ENCODE measurements at regions not wholly inside any gene's neighbourhood (a gene's known extent, or its start where the extent isn't known, plus 50 kb on each side); places are given as distances from the start of the nearest gene placed in this dataset.

DNA sequence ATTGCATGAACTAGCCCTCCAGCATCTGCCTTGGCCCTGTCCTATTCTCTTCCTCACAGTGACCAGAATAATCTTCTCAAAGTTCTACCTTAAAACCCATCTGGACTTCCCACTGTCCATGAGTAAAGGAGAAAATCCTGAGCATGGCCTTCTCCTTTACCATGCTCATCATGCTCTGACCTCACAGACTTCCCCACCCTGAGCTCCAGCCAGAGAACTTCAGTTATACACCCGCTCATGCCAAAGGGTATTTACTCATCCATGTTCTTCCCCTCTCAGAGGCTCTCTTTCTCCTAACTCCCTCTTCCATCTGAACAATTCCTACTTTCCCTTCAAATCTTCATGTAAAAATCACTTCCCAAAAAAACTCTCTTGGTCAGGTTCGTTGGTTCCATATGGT lies 188.4 kb downstream of the SETD4 start:
- 0 out of 2 replicates have a peak, but pooled peaks cover 4% of the 10 kb centered on the region for H3K4me1 ChIP-seq (ENCODE audit: low read length)
- H4K20me1 ChIP-seq (ENCODE audit: insufficient read depth, low read length), result no peaks in the 10 kb centered on the region
- H3K27me3 ChIP-seq (replicated peaks; ENCODE audit: insufficient read depth, low read length), result no peaks in the 10 kb centered on the region
- no peaks in the 10 kb centered on the region for H3K9me3 ChIP-seq (replicated peaks; ENCODE audit: insufficient read depth, low read length)
- no peak overlapping the region for H2AFZ ChIP-seq (ENCODE audit: low read length)
- no peaks in the 10 kb centered on the region for H3K9me2 ChIP-seq (replicated peaks; ENCODE audit: insufficient read depth, low read length)
- no peaks in the 10 kb centered on the region for H3K79me2 ChIP-seq (ENCODE audit: low read length)
- H3K4me3 ChIP-seq (ENCODE audit: low read length), result no peak overlapping the region
- H3F3A ChIP-seq (ENCODE audit: insufficient read depth, low read length), result no peaks in the 10 kb centered on the region
- TF ChIP-seq EZH2phosphoT487 (IDR thresholded peaks at IDR 0.05; ENCODE audit: low read length), result no peak
- TF ChIP-seq, protein P1, sequence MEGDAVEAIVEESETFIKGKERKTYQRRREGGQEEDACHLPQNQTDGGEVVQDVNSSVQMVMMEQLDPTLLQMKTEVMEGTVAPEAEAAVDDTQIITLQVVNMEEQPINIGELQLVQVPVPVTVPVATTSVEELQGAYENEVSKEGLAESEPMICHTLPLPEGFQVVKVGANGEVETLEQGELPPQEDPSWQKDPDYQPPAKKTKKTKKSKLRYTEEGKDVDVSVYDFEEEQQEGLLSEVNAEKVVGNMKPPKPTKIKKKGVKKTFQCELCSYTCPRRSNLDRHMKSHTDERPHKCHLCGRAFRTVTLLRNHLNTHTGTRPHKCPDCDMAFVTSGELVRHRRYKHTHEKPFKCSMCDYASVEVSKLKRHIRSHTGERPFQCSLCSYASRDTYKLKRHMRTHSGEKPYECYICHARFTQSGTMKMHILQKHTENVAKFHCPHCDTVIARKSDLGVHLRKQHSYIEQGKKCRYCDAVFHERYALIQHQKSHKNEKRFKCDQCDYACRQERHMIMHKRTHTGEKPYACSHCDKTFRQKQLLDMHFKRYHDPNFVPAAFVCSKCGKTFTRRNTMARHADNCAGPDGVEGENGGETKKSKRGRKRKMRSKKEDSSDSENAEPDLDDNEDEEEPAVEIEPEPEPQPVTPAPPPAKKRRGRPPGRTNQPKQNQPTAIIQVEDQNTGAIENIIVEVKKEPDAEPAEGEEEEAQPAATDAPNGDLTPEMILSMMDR (IDR thresholded peaks at IDR 0.05; ENCODE audit: low read length), result no peak
- TF ChIP-seq EZH2 (optimal IDR thresholded peaks at IDR 0.05; ENCODE audit: low read depth, low read length), result no peak
- no peaks in the 10 kb centered on the region for H3K36me3 ChIP-seq (replicated peaks; ENCODE audit: insufficient read depth, low read length)
- H3K9ac ChIP-seq (ENCODE audit: low read length), result no peak overlapping the region
- no peak for DNase-seq
- H3K4me2 ChIP-seq (ENCODE audit: low read depth, low read length), result no peak overlapping the region
- no peak overlapping the region for H3K27ac ChIP-seq (ENCODE audit: low read length)

GRCh38 chr21:35868869-35869223 lies 191.5 kb downstream of the SETD4 start:
- H4K20me1 ChIP-seq (ENCODE audit: insufficient read depth, low read length), result no peaks in the 10 kb centered on the region
- no peaks in the 10 kb centered on the region for H3K36me3 ChIP-seq (replicated peaks; ENCODE audit: insufficient read depth, low read length)
- no peak overlapping the region for H3K27ac ChIP-seq (ENCODE audit: low read length)
- H3K79me2 ChIP-seq (ENCODE audit: low read length), result no peaks in the 10 kb centered on the region
- H3K27me3 ChIP-seq (replicated peaks; ENCODE audit: insufficient read depth, low read length), result no peaks in the 10 kb centered on the region
- no peaks in the 10 kb centered on the region for H3F3A ChIP-seq (ENCODE audit: insufficient read depth, low read length)
- H3K9ac ChIP-seq (ENCODE audit: low read length), result no peak overlapping the region
- H3K9me2 ChIP-seq (replicated peaks; ENCODE audit: insufficient read depth, low read length), result no peaks in the 10 kb centered on the region
- H2AFZ ChIP-seq (ENCODE audit: low read length), result no peak overlapping the region
- DNase-seq, result no peak
- TF ChIP-seq, protein P1 (IDR thresholded peaks at IDR 0.05; ENCODE audit: low read length), result no peak
- TF ChIP-seq EZH2 (optimal IDR thresholded peaks at IDR 0.05; ENCODE audit: low read depth, low read length) (no peak), EZH2phosphoT487 (IDR thresholded peaks at IDR 0.05; ENCODE audit: low read length) (no peak)
- no peaks in the 10 kb centered on the region for H3K9me3 ChIP-seq (replicated peaks; ENCODE audit: insufficient read depth, low read length)
- H3K4me1 ChIP-seq (ENCODE audit: low read length), result no peaks in the 10 kb centered on the region
- H3K4me2 ChIP-seq (ENCODE audit: low read depth, low read length), result no peak overlapping the region
- no peak overlapping the region for H3K4me3 ChIP-seq (ENCODE audit: low read length)

DNA sequence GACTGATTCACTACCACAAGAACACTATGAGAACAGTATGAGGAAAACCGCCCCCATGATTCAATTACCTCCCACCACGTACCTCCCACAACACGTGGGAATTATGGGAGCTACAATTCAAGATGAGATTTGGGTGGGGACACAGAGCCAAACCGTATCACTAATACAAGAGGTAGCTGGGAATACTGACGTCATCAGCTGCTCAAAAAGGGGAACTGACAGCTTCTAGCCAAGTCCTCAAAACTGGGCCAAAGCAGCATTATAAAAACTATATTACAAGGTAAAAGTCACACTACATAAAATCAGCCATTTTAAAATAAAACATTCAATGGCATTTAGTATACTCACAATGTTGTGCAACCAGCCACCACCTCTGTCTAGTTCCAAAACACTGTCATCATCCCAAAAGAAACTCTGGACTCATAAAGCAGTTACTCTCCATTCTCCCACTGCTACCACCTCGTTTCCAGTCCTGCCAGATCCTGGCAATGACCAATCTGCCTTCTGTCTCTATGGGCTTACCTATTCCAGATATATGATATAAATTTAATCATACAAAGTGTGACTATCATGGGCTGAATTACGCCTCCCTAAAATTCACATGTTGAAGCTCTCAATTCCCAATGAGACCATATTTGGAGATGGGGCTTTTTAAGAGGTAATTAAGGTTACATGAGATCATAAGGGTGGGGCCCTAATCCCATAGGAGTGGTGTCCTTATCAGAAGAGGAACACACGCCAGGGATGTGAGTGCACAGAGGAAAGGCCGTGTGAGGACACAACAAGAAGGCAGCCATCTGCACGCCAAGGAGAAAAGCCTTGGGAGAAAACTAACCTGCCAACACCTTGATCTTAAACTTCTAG lies 192.1 kb downstream of the SETD4 start:
- Histone ChIP-seq H3K4me3 (ENCODE audit: low read length) (no peak overlapping the region), H2AFZ (ENCODE audit: low read length) (no peak overlapping the region), H3K4me2 (ENCODE audit: low read depth, low read length) (no peak overlapping the region), H3K79me2 (ENCODE audit: low read length) (no peaks in the 10 kb centered on the region), H4K20me1 (ENCODE audit: insufficient read depth, low read length) (no peaks in the 10 kb centered on the region), H3K27ac (ENCODE audit: low read length) (no peak overlapping the region), H3K27me3 (replicated peaks; ENCODE audit: insufficient read depth, low read length) (no peaks in the 10 kb centered on the region), H3K36me3 (replicated peaks; ENCODE audit: insufficient read depth, low read length) (no peaks in the 10 kb centered on the region), H3F3A (ENCODE audit: insufficient read depth, low read length) (no peaks in the 10 kb centered on the region), H3K4me1 (ENCODE audit: low read length) (no peaks in the 10 kb centered on the region), H3K9ac (ENCODE audit: low read length) (no peak overlapping the region), H3K9me3 (replicated peaks; ENCODE audit: insufficient read depth, low read length) (no peaks in the 10 kb centered on the region), H3K9me2 (replicated peaks; ENCODE audit: insufficient read depth, low read length) (no peaks in the 10 kb centered on the region)
- DNase-seq, result no peak
- TF ChIP-seq EZH2phosphoT487 (IDR thresholded peaks at IDR 0.05; ENCODE audit: low read length) (no peak), EZH2 (optimal IDR thresholded peaks at IDR 0.05; ENCODE audit: low read depth, low read length) (no peak)
- TF ChIP-seq, protein P1 (IDR thresholded peaks at IDR 0.05; ENCODE audit: low read length), result no peak
